SK-N-SH treated with all-trans-retinoic acid at 6 μM for 48 hours (cell line): ENCODE measurements at regions not wholly inside any gene's neighbourhood (a gene's known extent, or its start where the extent isn't known, plus 50 kb on each side); places are given as distances from the start of the nearest gene placed in this dataset.

Source experiments
- ATAC-seq: fragments of 200-7000 bp; cut with Tn5 transposase; 3 replicates; pipeline ENCODE4 v1.9.1; 2020; ENCODE audit warnings: mild to moderate bottlenecking, moderate library complexity
- BACH2 ChIP-seq: fragments of 250-450 bp; sonication (Bioruptor Pico); IDR thresholded peaks from 2 replicates; pipeline ENCODE4 v1.9.0; 2021; ENCODE audit warnings: mild to moderate bottlenecking, borderline replicate concordance
- CSDC2 ChIP-seq: fragments of 250-450 bp; sonication (Bioruptor Pico); IDR thresholded peaks from 2 replicates; pipeline ENCODE4 v1.5.0; 2020; ENCODE audit warnings: mild to moderate bottlenecking, moderate library complexity
- ESRRG ChIP-seq: fragments of 250-450 bp; sonication (Bioruptor Pico); IDR thresholded peaks from 2 replicates; pipeline ENCODE4 v1.6.1; 2021; ENCODE audit warnings: mild to moderate bottlenecking
- GLIS3 ChIP-seq: fragments of 250-450 bp; sonication (Bioruptor Pico); IDR thresholded peaks from 2 replicates; pipeline ENCODE4 v1.5.0; 2020; ENCODE audit warnings: mild to moderate bottlenecking, moderate library complexity
- OSR1 ChIP-seq: fragments of 250-450 bp; sonication (Bioruptor Pico); IDR thresholded peaks from 2 replicates; pipeline ENCODE4 v1.8.0; 2022; ENCODE audit warnings: moderate library complexity, mild to moderate bottlenecking, inconsistent platforms
- RARB ChIP-seq: fragments of 250-450 bp; sonication (Bioruptor Pico); IDR thresholded peaks from 2 replicates; pipeline ENCODE4 v1.8.0; 2021; ENCODE audit warnings: mild to moderate bottlenecking, moderate library complexity
- SNAI2 ChIP-seq: fragments of 250-450 bp; sonication (Bioruptor Pico); IDR thresholded peaks from 2 replicates; pipeline ENCODE4 v1.5.0; 2020; ENCODE audit warnings: mild to moderate bottlenecking, moderate library complexity
- TCF4 ChIP-seq: fragments of 250-450 bp; sonication (Bioruptor Pico); IDR thresholded peaks from 2 replicates; pipeline ENCODE4 v1.8.0; 2021; ENCODE audit warnings: mild to moderate bottlenecking, moderate library complexity, borderline replicate concordance
- TOX ChIP-seq: fragments of 250-450 bp; sonication (Bioruptor Pico); IDR thresholded peaks from 2 replicates; pipeline ENCODE4 v1.8.0; 2021; ENCODE audit warnings: mild to moderate bottlenecking, moderate library complexity, borderline replicate concordance
- ZC3H10 ChIP-seq: fragments of 250-450 bp; sonication (Bioruptor Pico); IDR thresholded peaks from 2 replicates; pipeline ENCODE4 v1.5.1; 2021; ENCODE audit warnings: mild to moderate bottlenecking, moderate library complexity
- ZFP3 ChIP-seq: fragments of 250-450 bp; sonication (Bioruptor Pico); IDR thresholded peaks from 2 replicates; pipeline ENCODE4 v1.5.0; 2020; ENCODE audit warnings: mild to moderate bottlenecking, moderate library complexity
- ZFP30 ChIP-seq: fragments of 450-650 bp; formaldehyde crosslinking; IDR thresholded peaks from 2 replicates; pipeline ENCODE4 v1.5.0; 2022; ENCODE audit warnings: mild to moderate bottlenecking, moderate library complexity
- ZNF70 ChIP-seq: fragments of 450-650 bp; formaldehyde crosslinking; IDR thresholded peaks from 2 replicates; pipeline ENCODE4 v1.5.0; 2020; ENCODE audit warnings: mild to moderate bottlenecking, moderate library complexity
- ZNF8 ChIP-seq: fragments of 450-650 bp; formaldehyde crosslinking; IDR thresholded peaks from 2 replicates; pipeline ENCODE4 v1.5.0; 2020; ENCODE audit warnings: mild to moderate bottlenecking, moderate library complexity
- TF ChIP-seq, protein P1 (sequence below): fragments of 250-450 bp; sonication (Bioruptor Pico); IDR thresholded peaks from 2 replicates; pipeline ENCODE4 v1.5.1; 2020; ENCODE audit warnings: low read depth, mild to moderate bottlenecking, moderate library complexity
- TF ChIP-seq, protein P2 (sequence below): fragments of 250-450 bp; sonication (Bioruptor Pico); IDR thresholded peaks from 2 replicates; pipeline ENCODE4 v1.5.0; 2020; ENCODE audit warnings: mild to moderate bottlenecking, moderate library complexity
- TF ChIP-seq, protein P3 (sequence below): fragments of 250-450 bp; sonication (Bioruptor Pico); IDR thresholded peaks from 2 replicates; pipeline ENCODE4 v1.8.0; 2020; ENCODE audit warnings: mild to moderate bottlenecking, moderate library complexity, borderline replicate concordance
- TF ChIP-seq, protein P4 (sequence below): fragments of 250-450 bp; sonication (Bioruptor Pico); IDR thresholded peaks from 2 replicates; pipeline ENCODE4 v1.8.0; 2021; ENCODE audit warnings: low read depth, mild to moderate bottlenecking, moderate library complexity, borderline replicate concordance

DNA sequence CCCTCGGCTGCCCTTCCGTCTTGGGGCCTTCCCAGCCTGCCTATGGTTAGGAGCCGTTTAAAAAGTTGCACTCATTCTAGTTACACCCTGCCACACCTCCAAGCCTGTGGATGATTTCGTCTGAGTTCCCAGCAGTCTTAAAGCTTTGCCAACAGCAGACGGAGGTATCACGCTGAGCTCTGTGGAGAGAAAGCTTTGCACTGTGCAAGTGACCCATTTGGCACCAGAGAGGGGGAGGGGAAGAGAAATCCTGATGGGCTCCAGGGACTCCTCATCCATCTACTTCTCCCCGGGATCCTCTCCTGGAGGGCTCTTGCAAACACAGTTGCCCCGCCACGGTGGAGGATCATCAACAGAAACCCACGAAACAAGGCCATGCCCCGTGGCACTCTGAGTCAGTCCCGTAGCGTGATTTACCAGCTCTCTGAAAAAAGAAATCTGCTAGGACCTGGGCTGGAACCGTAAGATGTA is 98.8 kb upstream of the CITED2 start:
- TF ChIP-seq, protein P1, sequence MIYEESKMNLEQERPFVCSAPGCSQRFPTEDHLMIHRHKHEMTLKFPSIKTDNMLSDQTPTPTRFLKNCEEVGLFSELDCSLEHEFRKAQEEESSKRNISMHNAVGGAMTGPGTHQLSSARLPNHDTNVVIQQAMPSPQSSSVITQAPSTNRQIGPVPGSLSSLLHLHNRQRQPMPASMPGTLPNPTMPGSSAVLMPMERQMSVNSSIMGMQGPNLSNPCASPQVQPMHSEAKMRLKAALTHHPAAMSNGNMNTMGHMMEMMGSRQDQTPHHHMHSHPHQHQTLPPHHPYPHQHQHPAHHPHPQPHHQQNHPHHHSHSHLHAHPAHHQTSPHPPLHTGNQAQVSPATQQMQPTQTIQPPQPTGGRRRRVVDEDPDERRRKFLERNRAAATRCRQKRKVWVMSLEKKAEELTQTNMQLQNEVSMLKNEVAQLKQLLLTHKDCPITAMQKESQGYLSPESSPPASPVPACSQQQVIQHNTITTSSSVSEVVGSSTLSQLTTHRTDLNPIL (CRISPR knock-in tag): no peak
- TF ChIP-seq ZNF8 (CRISPR knock-in tag) (no peak), TCF4 (CRISPR knock-in tag) (no peak), SNAI2 (CRISPR knock-in tag) (no peak), ZFP3 (CRISPR knock-in tag) (no peak)
- TF ChIP-seq, protein P2, sequence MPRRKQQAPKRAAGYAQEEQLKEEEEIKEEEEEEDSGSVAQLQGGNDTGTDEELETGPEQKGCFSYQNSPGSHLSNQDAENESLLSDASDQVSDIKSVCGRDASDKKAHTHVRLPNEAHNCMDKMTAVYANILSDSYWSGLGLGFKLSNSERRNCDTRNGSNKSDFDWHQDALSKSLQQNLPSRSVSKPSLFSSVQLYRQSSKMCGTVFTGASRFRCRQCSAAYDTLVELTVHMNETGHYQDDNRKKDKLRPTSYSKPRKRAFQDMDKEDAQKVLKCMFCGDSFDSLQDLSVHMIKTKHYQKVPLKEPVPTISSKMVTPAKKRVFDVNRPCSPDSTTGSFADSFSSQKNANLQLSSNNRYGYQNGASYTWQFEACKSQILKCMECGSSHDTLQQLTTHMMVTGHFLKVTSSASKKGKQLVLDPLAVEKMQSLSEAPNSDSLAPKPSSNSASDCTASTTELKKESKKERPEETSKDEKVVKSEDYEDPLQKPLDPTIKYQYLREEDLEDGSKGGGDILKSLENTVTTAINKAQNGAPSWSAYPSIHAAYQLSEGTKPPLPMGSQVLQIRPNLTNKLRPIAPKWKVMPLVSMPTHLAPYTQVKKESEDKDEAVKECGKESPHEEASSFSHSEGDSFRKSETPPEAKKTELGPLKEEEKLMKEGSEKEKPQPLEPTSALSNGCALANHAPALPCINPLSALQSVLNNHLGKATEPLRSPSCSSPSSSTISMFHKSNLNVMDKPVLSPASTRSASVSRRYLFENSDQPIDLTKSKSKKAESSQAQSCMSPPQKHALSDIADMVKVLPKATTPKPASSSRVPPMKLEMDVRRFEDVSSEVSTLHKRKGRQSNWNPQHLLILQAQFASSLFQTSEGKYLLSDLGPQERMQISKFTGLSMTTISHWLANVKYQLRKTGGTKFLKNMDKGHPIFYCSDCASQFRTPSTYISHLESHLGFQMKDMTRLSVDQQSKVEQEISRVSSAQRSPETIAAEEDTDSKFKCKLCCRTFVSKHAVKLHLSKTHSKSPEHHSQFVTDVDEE: no peak
- no peak for ATAC-seq

DNA sequence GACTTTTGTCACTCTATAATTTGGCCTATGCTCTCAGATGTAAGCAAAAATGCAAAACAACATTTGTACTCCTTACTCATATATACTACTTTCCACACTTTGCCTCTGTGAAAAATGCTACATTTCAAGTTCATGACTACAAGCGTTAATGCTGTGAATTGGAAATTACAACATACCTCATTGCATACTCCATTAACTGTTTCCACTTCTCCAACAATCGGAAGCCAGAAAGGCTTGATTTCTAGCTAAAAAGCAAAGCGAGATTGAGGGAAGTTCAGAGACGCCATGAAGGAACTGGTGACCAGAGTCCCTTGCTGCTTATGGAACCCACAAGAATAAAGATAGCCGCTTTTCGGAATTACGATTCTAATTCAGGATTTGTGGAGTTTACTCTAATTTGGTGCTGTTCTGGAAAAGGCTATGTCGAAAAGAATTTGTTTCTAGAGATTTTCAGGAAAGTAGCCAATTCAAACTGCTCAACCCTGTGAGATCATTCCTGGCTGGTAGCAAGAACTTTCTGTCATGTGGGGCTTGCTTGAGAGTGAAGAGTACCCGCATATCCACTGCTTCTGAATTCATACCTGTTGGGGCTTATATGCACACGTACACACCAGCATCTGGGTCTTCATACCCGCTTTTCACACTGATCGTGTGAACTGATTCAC is 98.0 kb upstream of the CITED2 start:
- TF ChIP-seq TCF4 (CRISPR knock-in tag) (no peak), CSDC2 (no peak), RARB (CRISPR knock-in tag) (no peak), ZFP30 (CRISPR knock-in tag) (no peak), OSR1 (CRISPR knock-in tag) (no peak)
- TF ChIP-seq, protein P1 (CRISPR knock-in tag): no peak
- TF ChIP-seq, protein P3, sequence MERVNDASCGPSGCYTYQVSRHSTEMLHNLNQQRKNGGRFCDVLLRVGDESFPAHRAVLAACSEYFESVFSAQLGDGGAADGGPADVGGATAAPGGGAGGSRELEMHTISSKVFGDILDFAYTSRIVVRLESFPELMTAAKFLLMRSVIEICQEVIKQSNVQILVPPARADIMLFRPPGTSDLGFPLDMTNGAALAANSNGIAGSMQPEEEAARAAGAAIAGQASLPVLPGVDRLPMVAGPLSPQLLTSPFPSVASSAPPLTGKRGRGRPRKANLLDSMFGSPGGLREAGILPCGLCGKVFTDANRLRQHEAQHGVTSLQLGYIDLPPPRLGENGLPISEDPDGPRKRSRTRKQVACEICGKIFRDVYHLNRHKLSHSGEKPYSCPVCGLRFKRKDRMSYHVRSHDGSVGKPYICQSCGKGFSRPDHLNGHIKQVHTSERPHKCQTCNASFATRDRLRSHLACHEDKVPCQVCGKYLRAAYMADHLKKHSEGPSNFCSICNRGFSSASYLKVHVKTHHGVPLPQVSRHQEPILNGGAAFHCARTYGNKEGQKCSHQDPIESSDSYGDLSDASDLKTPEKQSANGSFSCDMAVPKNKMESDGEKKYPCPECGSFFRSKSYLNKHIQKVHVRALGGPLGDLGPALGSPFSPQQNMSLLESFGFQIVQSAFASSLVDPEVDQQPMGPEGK (CRISPR knock-in tag): no peak
- ATAC-seq: no peak

DNA sequence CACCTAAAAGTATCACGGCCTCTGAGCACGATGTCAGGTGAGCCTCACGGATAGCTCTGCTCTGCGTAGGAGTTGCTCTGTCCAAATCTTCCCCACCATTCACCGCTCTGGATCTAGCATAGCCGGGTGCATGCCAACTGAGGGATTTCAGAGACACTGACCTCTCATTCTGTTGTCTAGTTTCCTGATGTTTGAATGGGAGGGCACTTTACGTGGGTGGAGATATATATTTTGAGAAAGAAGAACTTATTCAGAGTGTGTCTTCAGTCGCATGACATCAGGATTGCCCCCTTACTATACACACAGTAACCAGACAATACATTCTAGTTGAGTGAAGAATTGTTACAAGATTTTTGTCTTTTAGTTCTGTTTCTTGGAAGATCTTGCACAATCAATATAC is 96.5 kb upstream of the CITED2 start:
- TF ChIP-seq, protein P4, sequence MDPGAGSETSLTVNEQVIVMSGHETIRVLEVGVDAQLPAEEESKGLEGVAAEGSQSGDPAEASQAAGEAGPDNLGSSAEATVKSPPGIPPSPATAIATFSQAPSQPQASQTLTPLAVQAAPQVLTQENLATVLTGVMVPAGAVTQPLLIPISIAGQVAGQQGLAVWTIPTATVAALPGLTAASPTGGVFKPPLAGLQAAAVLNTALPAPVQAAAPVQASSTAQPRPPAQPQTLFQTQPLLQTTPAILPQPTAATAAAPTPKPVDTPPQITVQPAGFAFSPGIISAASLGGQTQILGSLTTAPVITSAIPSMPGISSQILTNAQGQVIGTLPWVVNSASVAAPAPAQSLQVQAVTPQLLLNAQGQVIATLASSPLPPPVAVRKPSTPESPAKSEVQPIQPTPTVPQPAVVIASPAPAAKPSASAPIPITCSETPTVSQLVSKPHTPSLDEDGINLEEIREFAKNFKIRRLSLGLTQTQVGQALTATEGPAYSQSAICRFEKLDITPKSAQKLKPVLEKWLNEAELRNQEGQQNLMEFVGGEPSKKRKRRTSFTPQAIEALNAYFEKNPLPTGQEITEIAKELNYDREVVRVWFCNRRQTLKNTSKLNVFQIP (CRISPR knock-in tag): no peak
- TF ChIP-seq, protein P3 (CRISPR knock-in tag): no peak
- TF ChIP-seq TOX (CRISPR knock-in tag) (no peak), ZNF70 (CRISPR knock-in tag) (no peak), GLIS3 (CRISPR knock-in tag) (no peak), ESRRG (no peak), ZC3H10 (CRISPR knock-in tag) (no peak), SNAI2 (CRISPR knock-in tag) (no peak), ZNF8 (CRISPR knock-in tag) (no peak), BACH2 (CRISPR knock-in tag) (no peak)
- ATAC-seq: no peak
